ENCODE measurements at regions not wholly inside any gene's neighbourhood (a gene's known extent, or its start where the extent isn't known, plus 50 kb on each side); places are given as distances from the start of the nearest gene placed in this dataset.

DNA sequence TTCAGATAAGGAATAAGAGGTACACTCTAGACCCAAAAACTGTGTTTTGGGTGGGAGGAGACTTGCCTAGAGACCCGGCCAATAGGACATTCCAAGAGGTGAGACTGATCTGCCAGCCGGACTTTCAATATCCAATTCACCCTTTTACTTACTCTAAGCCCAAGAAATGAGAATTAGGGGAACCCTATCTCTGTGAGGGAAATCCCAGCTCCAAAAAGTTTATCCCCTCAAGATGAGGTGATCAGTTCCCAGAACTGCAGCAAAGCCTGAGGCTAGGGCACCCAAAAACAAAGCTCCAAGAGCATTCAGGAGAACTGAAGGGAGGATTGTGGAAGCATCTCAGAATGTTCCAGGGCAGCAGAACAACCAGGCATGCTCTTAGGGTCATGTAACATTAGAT lies 251.7 kb downstream of the PTTG2 start:
- ChIA-PET CTCF (no interaction called here), POLR2A (no interaction called here)
- H3K9me3 ChIP-seq (ENCODE audit: control insufficient read depth, insufficient read depth, low read length), result no peaks in the 10 kb centered on the region
- H3K4me3 ChIP-seq (ENCODE audit: low read depth, low read length), result no peak overlapping the region
- DNase-seq (ENCODE audit: low read depth, low spot score), result no peak
- H3K27me3 ChIP-seq (ENCODE audit: control insufficient read depth, insufficient read depth, low read length), result no peaks in the 10 kb centered on the region
- TF ChIP-seq, protein P1, sequence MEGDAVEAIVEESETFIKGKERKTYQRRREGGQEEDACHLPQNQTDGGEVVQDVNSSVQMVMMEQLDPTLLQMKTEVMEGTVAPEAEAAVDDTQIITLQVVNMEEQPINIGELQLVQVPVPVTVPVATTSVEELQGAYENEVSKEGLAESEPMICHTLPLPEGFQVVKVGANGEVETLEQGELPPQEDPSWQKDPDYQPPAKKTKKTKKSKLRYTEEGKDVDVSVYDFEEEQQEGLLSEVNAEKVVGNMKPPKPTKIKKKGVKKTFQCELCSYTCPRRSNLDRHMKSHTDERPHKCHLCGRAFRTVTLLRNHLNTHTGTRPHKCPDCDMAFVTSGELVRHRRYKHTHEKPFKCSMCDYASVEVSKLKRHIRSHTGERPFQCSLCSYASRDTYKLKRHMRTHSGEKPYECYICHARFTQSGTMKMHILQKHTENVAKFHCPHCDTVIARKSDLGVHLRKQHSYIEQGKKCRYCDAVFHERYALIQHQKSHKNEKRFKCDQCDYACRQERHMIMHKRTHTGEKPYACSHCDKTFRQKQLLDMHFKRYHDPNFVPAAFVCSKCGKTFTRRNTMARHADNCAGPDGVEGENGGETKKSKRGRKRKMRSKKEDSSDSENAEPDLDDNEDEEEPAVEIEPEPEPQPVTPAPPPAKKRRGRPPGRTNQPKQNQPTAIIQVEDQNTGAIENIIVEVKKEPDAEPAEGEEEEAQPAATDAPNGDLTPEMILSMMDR (IDR thresholded peaks at IDR 0.05; ENCODE audit: low read depth, low read length), result no peak
- H3K27ac ChIP-seq (ENCODE audit: low read depth, low read length), result no peak overlapping the region

DNA sequence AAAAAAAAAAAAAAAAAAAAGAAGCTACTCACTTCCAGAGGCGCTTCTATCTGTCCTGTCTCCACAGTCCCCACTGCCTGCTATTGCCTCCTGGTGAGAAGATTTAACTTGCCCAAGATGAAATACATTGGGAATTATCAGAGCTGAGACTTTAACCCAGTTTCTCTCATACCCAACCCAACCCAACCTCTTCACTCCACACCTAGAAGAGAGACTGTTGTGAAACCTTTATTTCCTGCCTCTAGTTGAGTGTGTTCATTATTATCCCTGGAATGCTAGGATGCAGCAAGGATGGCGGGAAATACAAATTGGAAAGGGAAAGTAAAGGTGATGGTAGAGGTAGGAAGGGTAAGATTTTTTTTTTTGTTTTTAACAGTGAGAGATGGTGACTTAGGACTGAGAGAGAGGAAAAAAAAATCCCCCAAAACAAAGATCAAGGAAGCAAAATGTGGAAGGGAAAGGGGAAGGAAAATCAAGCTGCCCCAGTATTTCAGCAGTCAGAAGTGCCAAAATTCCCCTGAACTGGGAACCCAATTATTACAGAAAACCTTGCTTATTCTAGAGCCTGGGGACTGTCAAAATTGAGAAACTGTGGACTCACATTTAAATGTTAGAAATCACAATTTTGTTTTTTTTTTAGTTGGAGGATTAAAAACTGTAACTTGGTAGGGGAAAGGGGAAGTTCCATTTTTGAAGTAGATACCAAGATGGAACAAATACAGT lies 253.0 kb downstream of the PTTG2 start:
- Histone ChIP-seq H3K27ac (ENCODE audit: low read depth, low read length) (no peak overlapping the region), H3K4me3 (ENCODE audit: low read depth, low read length) (no peak overlapping the region), H3K9me3 (ENCODE audit: control insufficient read depth, insufficient read depth, low read length) (no peaks in the 10 kb centered on the region), H3K27me3 (ENCODE audit: control insufficient read depth, insufficient read depth, low read length) (peaks cover 2% of the 10 kb centered on the region)
- ChIA-PET POLR2A (no interaction called here), CTCF (interaction anchor here (0.6 kb wide), 1 partner anchor 517 kb away, joined by 7 read pairs; no protein-coding TSS in a partner anchor)
- TF ChIP-seq, protein P1 (IDR thresholded peaks at IDR 0.05; ENCODE audit: low read depth, low read length), result no peak
- no peak for DNase-seq (ENCODE audit: low read depth, low spot score)

DNA sequence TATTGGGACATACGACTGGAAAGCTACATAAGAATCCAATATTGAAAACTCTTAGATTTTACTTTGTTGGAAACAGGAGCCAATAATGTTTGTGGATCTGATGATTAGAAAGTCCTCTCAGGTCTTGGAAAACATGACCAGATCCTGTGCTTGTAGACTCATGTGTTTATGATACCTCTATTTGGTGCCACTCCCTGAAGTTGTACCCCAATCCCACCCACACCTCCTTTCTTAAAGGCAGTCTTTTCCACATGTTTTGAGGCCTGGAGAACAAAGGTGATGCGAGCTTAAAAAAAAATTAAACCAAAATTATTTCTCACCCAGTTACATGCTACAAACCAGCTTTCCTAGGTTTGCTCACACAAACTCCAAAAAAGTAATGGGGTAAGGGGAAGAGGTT lies 262.7 kb downstream of the PTTG2 start:
- POLR2A ChIA-PET, result no interaction called here

DNA sequence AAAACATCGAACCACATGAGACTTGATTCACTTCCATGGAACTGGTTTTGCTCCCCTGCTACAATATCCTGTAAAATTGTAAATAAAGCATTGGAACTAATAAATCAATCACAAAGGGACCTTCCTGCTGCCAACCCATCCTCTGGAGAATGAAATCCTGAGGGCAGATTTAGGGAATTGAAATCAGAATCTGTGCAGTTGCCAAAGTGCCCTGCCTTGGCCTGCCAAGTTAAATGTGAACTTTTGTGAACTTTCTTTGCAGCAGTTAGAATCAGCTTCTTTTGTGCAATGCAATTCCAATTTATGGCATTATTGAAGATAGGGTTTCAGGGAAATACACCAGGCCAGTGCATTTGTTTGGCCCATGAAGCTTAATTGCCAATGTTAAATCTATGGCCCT lies 263.1 kb downstream of the PTTG2 start:
- POLR2A ChIA-PET, result no interaction called here
- Histone ChIP-seq H3K27me3 (ENCODE audit: control insufficient read depth, insufficient read depth, low read length) (peaks cover 8% of the 10 kb centered on the region), H3K9me3 (ENCODE audit: control insufficient read depth, insufficient read depth, low read length) (no peaks in the 10 kb centered on the region), H3K4me3 (ENCODE audit: low read depth, low read length) (no peak overlapping the region), H3K27ac (ENCODE audit: low read depth, low read length) (no peak overlapping the region)
- TF ChIP-seq, protein P1 (IDR thresholded peaks at IDR 0.05; ENCODE audit: low read depth, low read length), result no peak
- DNase-seq (ENCODE audit: low read depth, low spot score), result no peak
- CTCF ChIA-PET, result no interaction called here

More for the DNA sequence above, 262.7 kb downstream of the PTTG2 start:
- Histone ChIP-seq H3K9me3 (ENCODE audit: control insufficient read depth, insufficient read depth, low read length) (no peaks in the 10 kb centered on the region), H3K4me3 (ENCODE audit: low read depth, low read length) (no peak overlapping the region), H3K27ac (ENCODE audit: low read depth, low read length) (no peak overlapping the region), H3K27me3 (ENCODE audit: control insufficient read depth, insufficient read depth, low read length) (peaks cover 8% of the 10 kb centered on the region)
- TF ChIP-seq, protein P1 (IDR thresholded peaks at IDR 0.05; ENCODE audit: low read depth, low read length), result no peak
- CTCF ChIA-PET, result no interaction called here
- no peak for DNase-seq (ENCODE audit: low read depth, low spot score)

DNA sequence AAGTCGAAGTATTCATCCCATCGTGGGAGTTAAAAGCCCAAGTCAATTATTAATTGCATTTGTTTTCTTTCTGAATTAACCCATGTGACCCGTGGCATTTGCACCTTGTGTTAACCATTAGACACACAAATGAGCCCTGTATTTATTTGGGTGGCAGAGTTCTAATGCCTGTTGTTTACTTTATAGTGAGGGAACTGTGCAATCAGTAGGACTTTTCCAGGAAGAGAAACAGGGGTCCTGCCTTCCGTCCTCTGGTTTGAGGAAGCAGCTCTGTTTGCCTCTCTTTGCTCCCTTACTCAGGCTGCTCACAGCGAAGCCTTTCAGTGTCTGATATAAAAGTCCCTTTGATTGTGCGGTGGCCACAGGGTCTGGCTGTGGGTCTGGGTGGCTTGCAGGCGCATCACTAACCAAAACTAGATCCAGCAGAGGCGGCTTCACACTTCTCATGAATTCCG lies 263.6 kb downstream of the PTTG2 start:
- Histone ChIP-seq H3K9me3 (ENCODE audit: control insufficient read depth, insufficient read depth, low read length) (no peaks in the 10 kb centered on the region), H3K27me3 (ENCODE audit: control insufficient read depth, insufficient read depth, low read length) (peaks cover 8% of the 10 kb centered on the region), H3K4me3 (ENCODE audit: low read depth, low read length) (no peak overlapping the region), H3K27ac (ENCODE audit: low read depth, low read length) (no peak overlapping the region)
- TF ChIP-seq, protein P1 (IDR thresholded peaks at IDR 0.05; ENCODE audit: low read depth, low read length), result no peak
- DNase-seq (ENCODE audit: low read depth, low spot score), result no peak
- POLR2A ChIA-PET, result no interaction called here
- CTCF ChIA-PET, result no interaction called here
